ENCODE measurements at regions not wholly inside any gene's neighbourhood (a gene's known extent, or its start where the extent isn't known, plus 50 kb on each side); places are given as distances from the start of the nearest gene placed in this dataset.

DNA sequence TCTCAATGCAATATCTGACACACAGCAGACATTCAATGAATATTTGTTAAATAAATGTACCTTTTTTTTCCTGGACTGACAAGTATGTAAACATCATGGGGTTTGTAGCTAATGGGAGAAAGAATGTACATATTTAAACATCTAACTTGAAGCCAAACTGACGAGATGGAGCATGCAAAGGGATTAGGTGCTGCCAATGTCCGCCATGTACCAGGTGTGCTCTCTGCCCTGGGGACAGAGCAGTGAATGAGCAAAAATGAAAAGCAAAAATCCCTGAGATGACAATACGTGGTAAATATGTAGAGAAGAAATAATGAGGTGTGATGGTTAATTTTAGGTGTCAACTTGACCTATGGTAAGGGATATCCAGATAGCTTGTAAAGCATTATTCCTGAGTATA, 247.4 kb upstream of the CELF4 start:
- TF ChIP-seq, protein P1, sequence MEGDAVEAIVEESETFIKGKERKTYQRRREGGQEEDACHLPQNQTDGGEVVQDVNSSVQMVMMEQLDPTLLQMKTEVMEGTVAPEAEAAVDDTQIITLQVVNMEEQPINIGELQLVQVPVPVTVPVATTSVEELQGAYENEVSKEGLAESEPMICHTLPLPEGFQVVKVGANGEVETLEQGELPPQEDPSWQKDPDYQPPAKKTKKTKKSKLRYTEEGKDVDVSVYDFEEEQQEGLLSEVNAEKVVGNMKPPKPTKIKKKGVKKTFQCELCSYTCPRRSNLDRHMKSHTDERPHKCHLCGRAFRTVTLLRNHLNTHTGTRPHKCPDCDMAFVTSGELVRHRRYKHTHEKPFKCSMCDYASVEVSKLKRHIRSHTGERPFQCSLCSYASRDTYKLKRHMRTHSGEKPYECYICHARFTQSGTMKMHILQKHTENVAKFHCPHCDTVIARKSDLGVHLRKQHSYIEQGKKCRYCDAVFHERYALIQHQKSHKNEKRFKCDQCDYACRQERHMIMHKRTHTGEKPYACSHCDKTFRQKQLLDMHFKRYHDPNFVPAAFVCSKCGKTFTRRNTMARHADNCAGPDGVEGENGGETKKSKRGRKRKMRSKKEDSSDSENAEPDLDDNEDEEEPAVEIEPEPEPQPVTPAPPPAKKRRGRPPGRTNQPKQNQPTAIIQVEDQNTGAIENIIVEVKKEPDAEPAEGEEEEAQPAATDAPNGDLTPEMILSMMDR (IDR thresholded peaks at IDR 0.05), result no peak
- no peak for TF ChIP-seq POLR2A (IDR thresholded peaks at IDR 0.05)
